DMS 273 (cell line): ENCODE measurements at regions not wholly inside any gene's neighbourhood (a gene's known extent, or its start where the extent isn't known, plus 50 kb on each side); places are given as distances from the start of the nearest gene placed in this dataset.
A peak's percentile ranks its signal among the peaks of the same experiment; 100 is the strongest.

Experiments
- DNase-seq: peaks from one replicate; lab custom pipeline; 2025; ENCODE audit not compliant: unreplicated experiment; lab: John Stamatoyannopoulos, UW

GRCh38 chr9:82295181-82295580, 306.6 kb downstream of the SPATA31D1 start:
- no peak for DNase-seq

- no peak for DNase-seq
Observed at GRCh38 chr9:82299870-82300269, 311.3 kb downstream of the SPATA31D1 start.

- no peak for DNase-seq
Observed at GRCh38 chr9:82302968-82303655, 314.5 kb downstream of the SPATA31D1 start.

- DNase-seq, result no peak
Observed at GRCh38 chr9:82308836-82309235, 320.3 kb downstream of the SPATA31D1 start.

- no peak for DNase-seq
Observed at GRCh38 chr9:82313697-82314096, 325.1 kb downstream of the SPATA31D1 start.

GRCh38 chr9:82320566-82320965, 332.0 kb downstream of the SPATA31D1 start:
- DNase-seq, result no peak

GRCh38 chr9:82325907-82326306, 337.3 kb downstream of the SPATA31D1 start:
- DNase-seq, result no peak

- no peak for DNase-seq
Observed at GRCh38 chr9:82327641-82328040, 339.1 kb downstream of the SPATA31D1 start.

- no peak for DNase-seq
Observed at GRCh38 chr9:82331079-82331478, 342.5 kb downstream of the SPATA31D1 start.

GRCh38 chr9:82332018-82332773, 343.6 kb downstream of the SPATA31D1 start:
- peak; percentile 28 for DNase-seq

GRCh38 chr9:82332774-82333152, 344.2 kb downstream of the SPATA31D1 start:
- DNase-seq, result peak; percentile 35

- no peak for DNase-seq
Observed at GRCh38 chr9:82333671-82334070, 345.1 kb downstream of the SPATA31D1 start.

- no peak for DNase-seq
Observed at GRCh38 chr9:82334286-82334685, 345.7 kb downstream of the SPATA31D1 start.

GRCh38 chr9:82337351-82337750, 348.8 kb downstream of the SPATA31D1 start:
- DNase-seq, result no peak

GRCh38 chr9:82342046-82342445, 353.5 kb downstream of the SPATA31D1 start:
- no peak for DNase-seq

GRCh38 chr9:82346040-82346439, 357.5 kb downstream of the SPATA31D1 start:
- DNase-seq, result no peak

GRCh38 chr9:82353631-82354278, 365.2 kb downstream of the SPATA31D1 start:
- DNase-seq, result no peak

GRCh38 chr9:82354279-82354659, 365.7 kb downstream of the SPATA31D1 start:
- no peak for DNase-seq

GRCh38 chr9:82356131-82356530, 367.6 kb downstream of the SPATA31D1 start:
- no peak for DNase-seq

- peak; percentile 51 for DNase-seq
Observed at GRCh38 chr9:82356871-82357270, 368.3 kb downstream of the SPATA31D1 start.

GRCh38 chr9:82363198-82363597, 374.6 kb downstream of the SPATA31D1 start:
- peak; percentile 80 for DNase-seq

- peak; percentile 76 for DNase-seq
Observed at GRCh38 chr9:82363682-82364081, 375.1 kb downstream of the SPATA31D1 start.
